Stimulated activated CD8-positive, alpha-beta memory T cell treated with anti-CD3 and anti-CD28 coated beads, Interleukin-12 subunit alpha, Interleukin-12 subunit beta, amount 100 ng/mL, for 24 hours (primary cell): ENCODE measurements at regions not wholly inside any gene's neighbourhood (a gene's known extent, or its start where the extent isn't known, plus 50 kb on each side); places are given as distances from the start of the nearest gene placed in this dataset.
"Not testable (repeated sequence)": the region's sequence is repeated elsewhere in the genome, so short reads cannot be mapped to it uniquely, and the experiment has no call there.

ENCODE experiments used
- DNase-seq: peaks from one replicate; pipeline ENCODE4 v3.0.0-alpha.2; 2020; ENCODE audit errors: extremely low read depth

GRCh38 chr10:64732372-64732957, 1211.3 kb downstream of the REEP3 start:
- DNase-seq = no peak

GRCh38 chr10:64733980-64734379, 1212.8 kb downstream of the REEP3 start:
- no peak for DNase-seq

GRCh38 chr10:64738462-64738861, 1217.3 kb downstream of the REEP3 start:
- no peak for DNase-seq

GRCh38 chr10:64745565-64745964, 1224.4 kb downstream of the REEP3 start:
- no peak for DNase-seq

GRCh38 chr10:64750672-64751071, 1229.5 kb downstream of the REEP3 start:
- no peak for DNase-seq

GRCh38 chr10:64753516-64753915, 1232.3 kb downstream of the REEP3 start:
- no peak for DNase-seq

- DNase-seq = no peak
Observed at GRCh38 chr10:64760371-64760770, 1239.2 kb downstream of the REEP3 start.

- DNase-seq = no peak
Observed at GRCh38 chr10:64762861-64763260, 1241.7 kb downstream of the REEP3 start.

- DNase-seq = no peak
Observed at GRCh38 chr10:64765498-64765897, 1244.3 kb downstream of the REEP3 start.

- no peak for DNase-seq
Observed at GRCh38 chr10:64771253-64772050, 1250.3 kb downstream of the REEP3 start.

GRCh38 chr10:64773357-64773756, 1252.2 kb downstream of the REEP3 start:
- no peak for DNase-seq

GRCh38 chr10:64784451-64784850, 1263.2 kb downstream of the REEP3 start:
- DNase-seq = not testable (repeated sequence)

- DNase-seq = no peak
Observed at GRCh38 chr10:64785816-64786215, 1264.6 kb downstream of the REEP3 start.

- DNase-seq = no peak
Observed at GRCh38 chr10:64786989-64787388, 1265.8 kb downstream of the REEP3 start.

GRCh38 chr10:64795847-64796246, 1274.6 kb downstream of the REEP3 start:
- no peak for DNase-seq

GRCh38 chr10:64798297-64798696, 1277.1 kb downstream of the REEP3 start:
- no peak for DNase-seq

GRCh38 chr10:64808233-64808632, 1287.0 kb downstream of the REEP3 start:
- DNase-seq = not testable (repeated sequence)

- DNase-seq = not testable (repeated sequence)
Observed at GRCh38 chr10:64810046-64810445, 1288.8 kb downstream of the REEP3 start.

- no peak for DNase-seq
Observed at GRCh38 chr10:64813391-64813790, 1292.2 kb downstream of the REEP3 start.

- DNase-seq = no peak
Observed at GRCh38 chr10:64814201-64814600, 1293.0 kb downstream of the REEP3 start.

GRCh38 chr10:64829888-64830412, 1308.7 kb downstream of the REEP3 start:
- no peak for DNase-seq

GRCh38 chr10:64830869-64831268, 1309.7 kb downstream of the REEP3 start:
- DNase-seq = no peak

GRCh38 chr10:64840341-64840740, 1319.1 kb downstream of the REEP3 start:
- DNase-seq = no peak
